ENCODE measurements at regions not wholly inside any gene's neighbourhood (a gene's known extent, or its start where the extent isn't known, plus 50 kb on each side); places are given as distances from the start of the nearest gene placed in this dataset.
A peak's percentile ranks its signal among the peaks of the same experiment; 100 is the strongest.

GRCh38 chr1:198399452-198399851 is 141.0 kb downstream of the ATP6V1G3 start:
- no peaks in the 10 kb centered on the region for H3K9me2 ChIP-seq (ENCODE audit: insufficient read depth)
- H3K4me2 ChIP-seq (ENCODE audit: unreplicated experiment) = no peak overlapping the region
- H3K4me3 ChIP-seq = no peak overlapping the region
- H3K9me3 ChIP-seq (ENCODE audit: low read depth) = no peaks in the 10 kb centered on the region
- H3K27me3 ChIP-seq (replicated peaks; ENCODE audit: insufficient read depth) = no peaks in the 10 kb centered on the region
- 42 to 46% methylated on average over 1 of the region's 1 CpG for whole genome bisulfite sequencing, 2 experiments (ENCODE audit: low coverage in 1 of 2, low lambda C conversion rate in 2 of 2, missing lambda C conversion rate in 2 of 2)
- no peak overlapping the region for H2AFZ ChIP-seq
- TF ChIP-seq EZH2 (IDR thresholded peaks at IDR 0.05; ENCODE audit: insufficient read depth, poor library complexity, severe bottlenecking) = no peak
- TF ChIP-seq EZH2phosphoT487 (IDR thresholded peaks at IDR 0.05; ENCODE audit: insufficient read depth, low read depth) = no peak
- in situ Hi-C loops (cut with MboI) = no loop called here
- H3K36me3 ChIP-seq (ENCODE audit: low read depth) = no peaks in the 10 kb centered on the region
- no peaks in the 10 kb centered on the region for H3K4me1 ChIP-seq (ENCODE audit: insufficient read depth)
- no peaks in the 10 kb centered on the region for H3K79me2 ChIP-seq (ENCODE audit: insufficient read depth)
- H3F3A ChIP-seq (ENCODE audit: insufficient read depth) = no peaks in the 10 kb centered on the region
- no peak for DNase-seq
- no peak overlapping the region for H3K27ac ChIP-seq
- H4K20me1 ChIP-seq (ENCODE audit: insufficient read depth) = no peaks in the 10 kb centered on the region
- H3K9ac ChIP-seq = no peak overlapping the region

- H3K9me3 ChIP-seq (ENCODE audit: low read depth) = no peaks in the 10 kb centered on the region
- H3F3A ChIP-seq (ENCODE audit: insufficient read depth) = no peaks in the 10 kb centered on the region
- no peaks in the 10 kb centered on the region for H4K20me1 ChIP-seq (ENCODE audit: insufficient read depth)
- TF ChIP-seq EZH2phosphoT487 (IDR thresholded peaks at IDR 0.05; ENCODE audit: insufficient read depth, low read depth) (no peak), EZH2 (IDR thresholded peaks at IDR 0.05; ENCODE audit: insufficient read depth, poor library complexity, severe bottlenecking) (no peak)
- no peak overlapping the region for H3K4me2 ChIP-seq (ENCODE audit: unreplicated experiment)
- WGBS, 2 experiments (ENCODE audit: low coverage in 1 of 2, low lambda C conversion rate in 2 of 2, missing lambda C conversion rate in 2 of 2) = 38 to 94% methylated on average over 1 to 2 of the region's 2 CpGs
- H3K27me3 ChIP-seq (replicated peaks; ENCODE audit: insufficient read depth) = no peaks in the 10 kb centered on the region
- no peaks in the 10 kb centered on the region for H3K9me2 ChIP-seq (ENCODE audit: insufficient read depth)
- in situ Hi-C loops (cut with MboI) = no loop called here
- H2AFZ ChIP-seq = no peak overlapping the region
- no peak for DNase-seq
- H3K27ac ChIP-seq = no peak overlapping the region
- H3K36me3 ChIP-seq (ENCODE audit: low read depth) = no peaks in the 10 kb centered on the region
- H3K4me3 ChIP-seq = no peak overlapping the region
- H3K9ac ChIP-seq = no peak overlapping the region
- no peaks in the 10 kb centered on the region for H3K79me2 ChIP-seq (ENCODE audit: insufficient read depth)
- H3K4me1 ChIP-seq (ENCODE audit: insufficient read depth) = no peaks in the 10 kb centered on the region
Measured at GRCh38 chr1:198397208-198397808, 143.2 kb downstream of the ATP6V1G3 start.

GRCh38 chr1:198391393-198392020 is 149.0 kb downstream of the ATP6V1G3 start:
- no peaks in the 10 kb centered on the region for H3F3A ChIP-seq (ENCODE audit: insufficient read depth)
- no peak overlapping the region for H3K27ac ChIP-seq
- H3K4me1 ChIP-seq (ENCODE audit: insufficient read depth) = no peaks in the 10 kb centered on the region
- no peaks in the 10 kb centered on the region for H3K9me2 ChIP-seq (ENCODE audit: insufficient read depth)
- no peak for DNase-seq
- in situ Hi-C loops (cut with MboI) = no loop called here
- no peaks in the 10 kb centered on the region for H3K9me3 ChIP-seq (ENCODE audit: low read depth)
- H3K4me2 ChIP-seq (ENCODE audit: unreplicated experiment) = no peak overlapping the region
- H3K27me3 ChIP-seq (replicated peaks; ENCODE audit: insufficient read depth) = no peaks in the 10 kb centered on the region
- peak overlapping the region; percentile 39; the same call in 1 of the 2 replicates for H2AFZ ChIP-seq
- H3K36me3 ChIP-seq (ENCODE audit: low read depth) = no peaks in the 10 kb centered on the region
- no peak overlapping the region for H3K4me3 ChIP-seq
- H4K20me1 ChIP-seq (ENCODE audit: insufficient read depth) = no peaks in the 10 kb centered on the region
- no peaks in the 10 kb centered on the region for H3K79me2 ChIP-seq (ENCODE audit: insufficient read depth)
- WGBS, 2 experiments (ENCODE audit: low coverage in 1 of 2, low lambda C conversion rate in 2 of 2, missing lambda C conversion rate in 2 of 2) = 34 to 40% methylated on average over 10 of the region's 10 CpGs
- no peak for TF ChIP-seq EZH2phosphoT487 (IDR thresholded peaks at IDR 0.05; ENCODE audit: insufficient read depth, low read depth)
- TF ChIP-seq EZH2 (IDR thresholded peaks at IDR 0.05; ENCODE audit: insufficient read depth, poor library complexity, severe bottlenecking) = no peak
- H3K9ac ChIP-seq = no peak overlapping the region

GRCh38 chr1:198387587-198387986 is 152.9 kb downstream of the ATP6V1G3 start:
- in situ Hi-C loops (cut with MboI) = no loop called here
- H3K9me3 ChIP-seq (ENCODE audit: low read depth) = no peaks in the 10 kb centered on the region
- no peak overlapping the region for H3K4me3 ChIP-seq
- DNase-seq = no peak
- no peaks in the 10 kb centered on the region for H3K79me2 ChIP-seq (ENCODE audit: insufficient read depth)
- no peak overlapping the region for H3K9ac ChIP-seq
- H3K9me2 ChIP-seq (ENCODE audit: insufficient read depth) = no peaks in the 10 kb centered on the region
- WGBS, 2 experiments (ENCODE audit: low coverage in 1 of 2, low lambda C conversion rate in 2 of 2, missing lambda C conversion rate in 2 of 2) = 56 to 60% methylated on average over 3 of the region's 3 CpGs
- no peak for TF ChIP-seq EZH2phosphoT487 (IDR thresholded peaks at IDR 0.05; ENCODE audit: insufficient read depth, low read depth)
- no peak for TF ChIP-seq EZH2 (IDR thresholded peaks at IDR 0.05; ENCODE audit: insufficient read depth, poor library complexity, severe bottlenecking)
- no peak overlapping the region for H3K4me2 ChIP-seq (ENCODE audit: unreplicated experiment)
- H4K20me1 ChIP-seq (ENCODE audit: insufficient read depth) = no peaks in the 10 kb centered on the region
- H2AFZ ChIP-seq = no peak overlapping the region
- no peak overlapping the region for H3K27ac ChIP-seq
- no peaks in the 10 kb centered on the region for H3F3A ChIP-seq (ENCODE audit: insufficient read depth)
- no peaks in the 10 kb centered on the region for H3K27me3 ChIP-seq (replicated peaks; ENCODE audit: insufficient read depth)
- H3K36me3 ChIP-seq (ENCODE audit: low read depth) = no peaks in the 10 kb centered on the region
- no peaks in the 10 kb centered on the region for H3K4me1 ChIP-seq (ENCODE audit: insufficient read depth)
